Mucosa of rectum (tissue), 2 donors: ENCODE measurements at regions not wholly inside any gene's neighbourhood (a gene's known extent, or its start where the extent isn't known, plus 50 kb on each side); places are given as distances from the start of the nearest gene placed in this dataset.

Experiments
- H3K27ac ChIP-seq, 2 donors: one replicate each; pipeline ENCODE4 v1.7.0; 2013; ENCODE audit warnings: inconsistent platforms in 2 of 2, low read depth in 2 of 2, low read length in 2 of 2
- H3K27me3 ChIP-seq, 2 donors: one replicate each; pipeline ENCODE4 v1.7.0; 2013; ENCODE audit warnings: low read length in 2 of 2; ENCODE audit not compliant: control insufficient read depth in 2 of 2, insufficient read depth in 2 of 2
- H3K36me3 ChIP-seq, 2 donors: one replicate each; pipeline ENCODE4 v1.7.0; 2013; ENCODE audit warnings: low read length in 2 of 2; ENCODE audit not compliant: control insufficient read depth in 2 of 2, insufficient read depth in 2 of 2
- H3K4me1 ChIP-seq, 2 donors: one replicate each; pipeline ENCODE4 v1.7.0; 2013; ENCODE audit warnings: low read length in 2 of 2, mild to moderate bottlenecking in 1 of 2; ENCODE audit not compliant: control insufficient read depth in 2 of 2, insufficient read depth in 2 of 2
- H3K4me3 ChIP-seq, 2 donors: one replicate each; pipeline ENCODE4 v1.7.0; 2013; ENCODE audit warnings: low read length in 2 of 2
- H3K9ac ChIP-seq, 2 donors: one replicate each; pipeline ENCODE4 v1.7.0; 2013; ENCODE audit warnings: low read length in 2 of 2, low read depth in 1 of 2, mild to moderate bottlenecking in 1 of 2
- H3K9me3 ChIP-seq, 2 donors: one replicate each; pipeline ENCODE4 v1.7.0; 2013; ENCODE audit warnings: low read length in 2 of 2; ENCODE audit not compliant: control insufficient read depth in 2 of 2
- donor health status: healthy.
- donor health status: Normal muscosa, but diverticular disease.

DNA sequence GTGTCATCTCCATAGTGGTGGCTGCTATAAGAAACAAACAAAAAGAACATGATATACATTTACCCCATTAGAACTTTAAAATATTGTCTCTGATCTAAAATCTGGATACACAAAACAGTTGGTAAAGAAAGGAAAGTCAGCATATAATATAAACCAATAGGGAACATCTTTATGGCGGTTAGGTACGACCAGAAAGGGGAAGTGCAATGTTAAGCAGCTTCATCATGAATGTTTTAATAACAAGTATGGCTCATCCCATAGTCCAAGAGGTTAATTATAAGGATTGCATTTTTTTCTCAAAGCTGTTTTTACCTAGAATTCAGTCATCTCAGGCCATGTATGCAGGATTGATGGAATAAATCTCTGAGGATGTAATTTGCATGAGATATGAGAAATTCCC is 1869.7 kb downstream of the PCDH7 start:
- Histone ChIP-seq H3K27ac (no peak overlapping the region), H3K36me3 (no peaks in the 10 kb centered on the region), H3K4me3 (no peak overlapping the region), H3K4me1 (no peaks in the 10 kb centered on the region), H3K9me3 (no peaks in the 10 kb centered on the region), H3K27me3 (no peaks in the 10 kb centered on the region), H3K9ac (no peak overlapping the region)

DNA sequence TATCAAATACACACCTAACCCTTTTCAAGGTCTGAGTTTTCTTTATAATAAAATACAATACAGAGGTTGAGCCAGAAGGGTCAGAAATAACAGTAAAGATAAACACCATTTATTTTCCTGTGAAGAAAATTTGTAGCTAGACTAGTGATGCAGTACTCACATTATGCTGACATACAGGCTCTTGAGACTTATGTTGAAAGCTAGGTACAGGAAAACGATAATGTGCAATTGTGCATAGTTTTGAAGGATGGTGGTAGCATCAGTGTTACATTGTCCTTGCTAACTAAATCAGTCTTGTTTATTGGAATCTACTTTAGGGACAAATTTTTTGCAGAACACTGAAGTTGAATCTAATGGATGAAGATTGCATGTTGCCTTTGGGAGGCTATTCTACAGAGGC is 1877.2 kb downstream of the PCDH7 start:
- Histone ChIP-seq H3K27ac (no peak overlapping the region), H3K36me3 (no peaks in the 10 kb centered on the region), H3K4me1 (no peaks in the 10 kb centered on the region), H3K4me3 (no peak overlapping the region), H3K9me3 (no peaks in the 10 kb centered on the region), H3K27me3 (no peaks in the 10 kb centered on the region), H3K9ac (no peak overlapping the region)

DNA sequence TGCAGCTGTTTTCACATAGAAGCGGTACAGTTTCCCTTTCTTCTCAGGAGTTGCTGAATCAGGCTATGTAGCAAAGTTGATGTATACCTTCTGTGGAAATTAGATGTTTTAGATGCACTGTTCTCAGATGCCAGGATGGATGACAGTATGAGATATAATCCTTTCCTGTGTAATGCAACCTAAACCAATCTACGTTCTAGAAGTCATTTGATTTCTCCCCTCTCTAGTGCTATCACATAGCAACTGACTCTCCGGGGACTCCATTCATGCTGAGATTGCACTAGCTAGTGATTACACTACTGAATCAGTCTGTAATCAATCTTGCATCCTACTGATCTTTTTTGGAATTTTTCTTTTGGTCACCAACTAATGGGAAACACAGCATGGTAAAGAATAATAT is 1881.7 kb downstream of the PCDH7 start:
- no peak overlapping the region for H3K27ac ChIP-seq
- no peaks in the 10 kb centered on the region for H3K36me3 ChIP-seq
- H3K27me3 ChIP-seq, result no peaks in the 10 kb centered on the region
- no peak overlapping the region for H3K9ac ChIP-seq
- no peaks in the 10 kb centered on the region for H3K4me1 ChIP-seq
- no peak overlapping the region for H3K4me3 ChIP-seq
- H3K9me3 ChIP-seq, result no peaks in the 10 kb centered on the region

DNA sequence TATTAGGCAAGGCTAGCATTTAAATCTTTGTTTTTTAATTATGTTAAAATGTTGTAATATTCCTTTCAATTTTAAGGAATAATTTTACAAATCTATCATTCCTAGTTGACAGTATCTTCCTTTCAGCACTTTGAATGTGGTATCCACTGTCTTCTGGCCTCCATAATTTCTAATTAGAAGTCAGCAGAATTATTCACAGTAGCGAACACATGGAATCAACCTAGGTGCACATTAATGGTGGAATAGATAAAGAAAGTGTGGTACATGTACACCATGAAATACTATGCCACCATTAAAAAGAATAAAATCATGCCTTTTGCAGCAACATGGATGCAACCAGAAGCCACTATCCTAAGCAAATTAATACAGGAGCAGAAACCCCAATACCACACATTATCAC is 1887.8 kb downstream of the PCDH7 start:
- Histone ChIP-seq H3K4me1 (no peaks in the 10 kb centered on the region), H3K9ac (no peak overlapping the region), H3K4me3 (no peak overlapping the region), H3K9me3 (no peaks in the 10 kb centered on the region), H3K27ac (no peak overlapping the region), H3K27me3 (no peaks in the 10 kb centered on the region), H3K36me3 (no peaks in the 10 kb centered on the region)

DNA sequence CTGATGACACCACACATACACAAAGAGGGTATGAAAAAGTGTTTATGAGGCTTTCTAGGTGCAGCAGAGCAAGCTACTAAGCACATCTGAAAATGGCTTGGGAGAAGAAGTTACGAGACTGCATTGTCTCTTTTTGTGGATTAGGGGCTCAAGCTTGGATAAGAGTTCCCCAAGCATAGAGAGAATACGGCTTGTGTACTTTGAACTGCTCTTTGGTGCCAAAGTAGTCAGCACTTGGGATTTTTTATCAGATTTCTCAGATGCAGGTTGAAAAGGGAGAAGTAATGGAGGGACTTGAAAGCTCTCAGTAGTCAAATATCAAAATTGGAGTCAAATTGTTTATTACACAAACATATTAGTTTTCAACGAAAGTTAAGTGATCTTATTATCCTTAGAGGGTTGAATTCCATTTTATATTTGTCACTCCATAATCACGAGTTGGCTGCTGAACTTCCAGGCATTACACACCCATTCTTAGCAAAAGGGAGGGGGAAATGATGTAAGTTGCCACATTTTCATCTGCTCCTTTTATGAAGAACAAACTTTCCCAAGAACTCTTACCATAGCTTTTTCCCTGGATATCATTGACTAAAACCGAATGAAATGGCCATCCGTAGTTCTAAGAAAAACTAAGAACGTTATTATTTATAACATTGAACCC is 1904.9 kb downstream of the PCDH7 start:
- Histone ChIP-seq H3K9ac (no peak overlapping the region), H3K36me3 (no peaks in the 10 kb centered on the region), H3K27me3 (no peaks in the 10 kb centered on the region), H3K4me1 (no peaks in the 10 kb centered on the region), H3K27ac (no peak overlapping the region), H3K4me3 (no peak overlapping the region), H3K9me3 (no peaks in the 10 kb centered on the region)

DNA sequence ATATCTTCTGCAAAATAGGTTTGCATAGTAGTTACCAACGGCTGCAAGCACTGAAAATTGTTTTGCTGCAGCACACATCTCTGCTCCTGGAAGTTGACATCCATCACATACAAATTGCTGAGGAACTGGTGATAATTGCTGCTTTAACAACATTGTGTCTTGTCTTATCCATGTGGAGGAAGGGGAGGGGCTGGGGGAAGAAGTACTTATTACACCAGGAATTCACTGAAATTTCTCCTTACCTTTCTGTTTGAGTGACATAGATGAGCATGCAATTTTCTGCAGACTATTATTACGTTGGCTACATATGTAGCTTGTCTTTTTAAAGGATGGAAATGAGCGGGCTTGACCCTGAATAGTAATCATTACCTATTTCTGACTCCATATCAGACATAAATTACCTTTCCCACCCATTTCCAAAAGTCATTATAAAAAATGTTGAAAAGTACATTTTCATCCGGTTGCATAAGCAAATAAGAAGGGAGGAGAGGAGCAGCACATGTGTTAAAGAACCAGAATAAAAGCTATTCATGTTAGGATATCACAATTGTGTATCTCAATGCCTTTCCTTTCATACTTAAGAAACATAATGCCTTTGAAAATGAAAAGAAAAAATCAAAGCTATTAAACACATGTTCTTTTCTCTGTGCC is 1905.6 kb downstream of the PCDH7 start:
- no peak overlapping the region for H3K4me3 ChIP-seq
- H3K4me1 ChIP-seq, result no peaks in the 10 kb centered on the region
- H3K27ac ChIP-seq, result no peak overlapping the region
- H3K9ac ChIP-seq, result no peak overlapping the region
- H3K9me3 ChIP-seq, result no peaks in the 10 kb centered on the region
- H3K36me3 ChIP-seq, result no peaks in the 10 kb centered on the region
- no peaks in the 10 kb centered on the region for H3K27me3 ChIP-seq

DNA sequence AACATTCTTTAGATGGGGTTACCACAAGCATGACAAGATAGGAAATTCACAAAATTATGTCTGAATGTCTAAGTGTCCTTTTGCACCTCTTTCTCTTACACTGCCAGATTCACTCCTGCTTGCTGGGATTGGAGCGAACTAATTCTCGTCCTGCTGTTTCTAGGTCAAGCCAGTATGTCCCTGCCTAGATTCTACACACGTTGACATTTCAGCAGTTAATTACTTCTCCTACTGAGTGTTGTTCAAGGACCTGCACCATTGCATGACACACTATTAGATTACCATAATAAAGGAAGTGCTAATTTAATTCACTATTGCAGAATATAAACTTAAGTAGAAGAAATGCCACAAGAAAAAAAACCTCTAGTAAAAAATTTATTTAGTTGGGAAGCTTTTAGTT is 1911.7 kb downstream of the PCDH7 start:
- Histone ChIP-seq H3K4me3 (no peak overlapping the region), H3K36me3 (no peaks in the 10 kb centered on the region), H3K27ac (no peak overlapping the region), H3K9ac (no peak overlapping the region), H3K4me1 (no peaks in the 10 kb centered on the region), H3K27me3 (no peaks in the 10 kb centered on the region), H3K9me3 (no peaks in the 10 kb centered on the region)

DNA sequence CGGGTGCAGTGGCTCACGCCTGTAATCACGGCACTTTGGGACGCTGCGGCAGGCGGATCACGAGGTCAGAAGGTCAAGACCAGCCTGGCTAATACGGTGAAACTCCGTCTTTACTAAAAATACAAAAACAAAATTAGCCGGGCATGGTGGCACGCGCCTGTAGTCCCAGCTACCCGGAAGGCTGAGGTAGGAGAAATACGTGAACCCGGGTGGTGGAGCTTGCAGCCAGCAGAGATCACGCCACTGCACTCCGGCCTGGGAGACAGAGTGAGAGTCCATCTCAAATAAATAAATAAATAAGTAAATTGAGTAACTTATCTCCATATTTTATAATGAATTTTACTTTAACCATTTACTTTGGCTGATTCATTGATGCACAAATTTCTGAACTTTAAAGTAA is 1913.3 kb downstream of the PCDH7 start:
- H3K9ac ChIP-seq, result no peak overlapping the region
- no peak overlapping the region for H3K27ac ChIP-seq
- no peaks in the 10 kb centered on the region for H3K9me3 ChIP-seq
- H3K4me3 ChIP-seq, result no peak overlapping the region
- no peaks in the 10 kb centered on the region for H3K4me1 ChIP-seq
- H3K36me3 ChIP-seq, result no peaks in the 10 kb centered on the region
- H3K27me3 ChIP-seq, result no peaks in the 10 kb centered on the region

DNA sequence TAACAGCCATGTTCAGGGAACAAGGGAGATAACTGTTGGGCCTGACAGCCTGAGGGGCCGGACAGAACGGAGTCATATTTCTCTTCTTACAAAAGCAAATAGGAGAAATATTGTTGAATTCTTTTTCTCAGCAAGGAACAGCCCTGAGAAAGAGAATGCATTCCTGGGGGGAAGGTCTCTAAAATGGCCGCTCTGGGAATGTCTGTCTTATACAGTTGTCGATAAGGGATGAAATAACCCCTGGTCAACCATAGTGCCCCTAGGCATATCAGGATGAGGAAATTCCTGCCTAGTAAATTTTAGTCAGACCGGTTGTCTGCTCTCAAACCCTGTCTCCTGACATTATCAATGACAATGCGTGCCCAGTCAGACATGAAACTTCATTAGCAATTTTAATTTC is 1925.5 kb downstream of the PCDH7 start:
- no peaks in the 10 kb centered on the region for H3K36me3 ChIP-seq
- no peak overlapping the region for H3K27ac ChIP-seq
- H3K27me3 ChIP-seq, result no peaks in the 10 kb centered on the region
- no peaks in the 10 kb centered on the region for H3K4me1 ChIP-seq
- H3K9me3 ChIP-seq, result no peaks in the 10 kb centered on the region
- H3K9ac ChIP-seq, result no peak overlapping the region
- no peak overlapping the region for H3K4me3 ChIP-seq

DNA sequence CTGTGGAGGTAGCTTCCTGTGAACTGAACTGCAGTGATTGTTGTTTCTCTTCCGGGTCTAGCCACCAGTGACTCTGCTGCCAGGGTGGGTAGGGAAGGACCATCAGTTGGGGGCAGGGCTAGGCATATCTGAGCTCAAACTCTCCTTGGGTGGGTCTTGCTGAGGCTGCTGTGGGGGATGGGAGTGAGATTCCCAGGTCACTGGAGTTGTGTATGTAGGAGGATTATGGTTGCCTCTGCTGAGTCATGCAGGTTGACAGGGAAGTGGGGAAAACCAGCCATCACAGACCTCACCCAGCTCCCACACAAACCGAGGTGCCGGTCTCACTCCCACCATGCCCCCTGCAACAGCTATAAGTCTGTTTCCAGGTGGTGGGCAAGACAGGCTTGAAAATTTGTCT is 1937.8 kb downstream of the PCDH7 start:
- no peak overlapping the region for H3K4me3 ChIP-seq
- H3K36me3 ChIP-seq, result no peaks in the 10 kb centered on the region

More for the DNA sequence above, 1937.8 kb downstream of the PCDH7 start:
- H3K27me3 ChIP-seq, result no peaks in the 10 kb centered on the region
- H3K9ac ChIP-seq, result no peak overlapping the region
- no peaks in the 10 kb centered on the region for H3K4me1 ChIP-seq
- H3K9me3 ChIP-seq, result no peaks in the 10 kb centered on the region
- no peak overlapping the region for H3K27ac ChIP-seq
